GM18519 (cell line): ENCODE measurements at regions not wholly inside any gene's neighbourhood (a gene's known extent, or its start where the extent isn't known, plus 50 kb on each side); places are given as distances from the start of the nearest gene placed in this dataset.
"Not testable (repeated sequence)": the region's sequence is repeated elsewhere in the genome, so short reads cannot be mapped to it uniquely, and the experiment has no call there.

Experiments used
- ATAC-seq: cut with Tn5 transposase; IDR thresholded peaks from one replicate; pipeline ENCODE4 v1.9.1; 2021; ENCODE audit warnings: mild to moderate bottlenecking, moderate library complexity; ENCODE audit not compliant: unreplicated experiment, low FRiP score

GRCh38 chr5:145028626-145029025, 806.5 kb downstream of the PRELID2 start:
- no peak for ATAC-seq

GRCh38 chr5:145027286-145027685, 807.9 kb downstream of the PRELID2 start:
- ATAC-seq: no peak

- no peak for ATAC-seq
Observed at GRCh38 chr5:145025775-145026174, 809.4 kb downstream of the PRELID2 start.

- ATAC-seq: no peak
Observed at GRCh38 chr5:145015146-145015545, 820.0 kb downstream of the PRELID2 start.

GRCh38 chr5:145014109-145014508, 821.0 kb downstream of the PRELID2 start:
- no peak for ATAC-seq

- no peak for ATAC-seq
Observed at GRCh38 chr5:145010834-145011233, 824.3 kb downstream of the PRELID2 start.

- no peak for ATAC-seq
Observed at GRCh38 chr5:145008876-145009530, 826.1 kb downstream of the PRELID2 start.

GRCh38 chr5:144994356-144994755, 823.7 kb downstream of the KCTD16 start:
- not testable (repeated sequence) for ATAC-seq

- no peak for ATAC-seq
Observed at GRCh38 chr5:144983101-144983500, 812.4 kb downstream of the KCTD16 start.

- no peak for ATAC-seq
Observed at GRCh38 chr5:144979516-144980264, 809.0 kb downstream of the KCTD16 start.

GRCh38 chr5:144972317-144972716, 801.6 kb downstream of the KCTD16 start:
- no peak for ATAC-seq

- no peak for ATAC-seq
Observed at GRCh38 chr5:144971108-144971850, 800.6 kb downstream of the KCTD16 start.

GRCh38 chr5:144960296-144960695, 789.6 kb downstream of the KCTD16 start:
- ATAC-seq: no peak

- ATAC-seq: peak; percentile 61
Observed at GRCh38 chr5:144958002-144958401, 787.3 kb downstream of the KCTD16 start.

- ATAC-seq: no peak
Observed at GRCh38 chr5:144950996-144951395, 780.3 kb downstream of the KCTD16 start.

- ATAC-seq: no peak
Observed at GRCh38 chr5:144947023-144947422, 776.4 kb downstream of the KCTD16 start.

- ATAC-seq: no peak
Observed at GRCh38 chr5:144945503-144945902, 774.8 kb downstream of the KCTD16 start.

- ATAC-seq: no peak
Observed at GRCh38 chr5:144944936-144945335, 774.3 kb downstream of the KCTD16 start.

GRCh38 chr5:144941004-144941403, 770.3 kb downstream of the KCTD16 start:
- ATAC-seq: no peak

GRCh38 chr5:144918371-144918770, 747.7 kb downstream of the KCTD16 start:
- ATAC-seq: no peak

- ATAC-seq: no peak
Observed at GRCh38 chr5:144915452-144915851, 744.8 kb downstream of the KCTD16 start.
